ENCODE measurements at regions not wholly inside any gene's neighbourhood (a gene's known extent, or its start where the extent isn't known, plus 50 kb on each side); places are given as distances from the start of the nearest gene placed in this dataset.

DNA sequence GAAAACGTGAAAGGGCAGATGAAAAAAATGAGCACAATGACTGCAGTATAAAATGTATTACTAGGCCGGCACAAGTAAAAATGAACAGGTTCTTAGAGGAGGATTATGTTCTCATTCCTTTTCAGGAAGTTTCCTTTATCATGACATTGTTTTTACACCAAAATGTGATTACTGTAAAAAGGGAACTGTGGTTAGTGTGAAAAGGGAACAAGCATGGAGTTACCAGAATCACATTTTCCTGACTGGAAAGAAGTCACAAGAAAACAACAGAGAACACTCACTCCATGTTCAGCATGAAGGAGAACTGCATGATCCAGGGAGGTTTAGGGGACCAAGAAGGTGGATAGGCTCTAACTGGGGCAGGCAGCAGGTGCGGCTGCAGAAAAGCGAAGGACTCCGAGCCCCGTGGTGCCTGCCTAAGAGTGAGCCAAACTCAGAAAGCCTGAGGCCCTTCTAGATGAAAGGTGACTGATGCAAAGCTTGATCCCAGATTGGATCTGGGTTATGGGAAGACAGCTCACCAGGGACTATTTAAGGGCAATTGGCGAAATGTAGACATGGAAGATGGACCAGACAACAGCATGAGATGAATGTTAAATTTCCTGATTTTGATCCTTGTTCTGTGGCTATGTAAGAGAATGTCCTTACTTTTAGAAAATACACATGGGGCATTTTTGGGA lies 77.3 kb downstream of the CCR1 start:
- TF ChIP-seq, protein P1, sequence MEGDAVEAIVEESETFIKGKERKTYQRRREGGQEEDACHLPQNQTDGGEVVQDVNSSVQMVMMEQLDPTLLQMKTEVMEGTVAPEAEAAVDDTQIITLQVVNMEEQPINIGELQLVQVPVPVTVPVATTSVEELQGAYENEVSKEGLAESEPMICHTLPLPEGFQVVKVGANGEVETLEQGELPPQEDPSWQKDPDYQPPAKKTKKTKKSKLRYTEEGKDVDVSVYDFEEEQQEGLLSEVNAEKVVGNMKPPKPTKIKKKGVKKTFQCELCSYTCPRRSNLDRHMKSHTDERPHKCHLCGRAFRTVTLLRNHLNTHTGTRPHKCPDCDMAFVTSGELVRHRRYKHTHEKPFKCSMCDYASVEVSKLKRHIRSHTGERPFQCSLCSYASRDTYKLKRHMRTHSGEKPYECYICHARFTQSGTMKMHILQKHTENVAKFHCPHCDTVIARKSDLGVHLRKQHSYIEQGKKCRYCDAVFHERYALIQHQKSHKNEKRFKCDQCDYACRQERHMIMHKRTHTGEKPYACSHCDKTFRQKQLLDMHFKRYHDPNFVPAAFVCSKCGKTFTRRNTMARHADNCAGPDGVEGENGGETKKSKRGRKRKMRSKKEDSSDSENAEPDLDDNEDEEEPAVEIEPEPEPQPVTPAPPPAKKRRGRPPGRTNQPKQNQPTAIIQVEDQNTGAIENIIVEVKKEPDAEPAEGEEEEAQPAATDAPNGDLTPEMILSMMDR (IDR thresholded peaks at IDR 0.05) = no peak
- TF ChIP-seq POLR2A (IDR thresholded peaks at IDR 0.05) (no peak), EP300 (IDR thresholded peaks at IDR 0.05) (peak in 1 of 2 donors; percentile 44)
